Fibroblast of the aortic adventitia (primary cell): ENCODE measurements at regions not wholly inside any gene's neighbourhood (a gene's known extent, or its start where the extent isn't known, plus 50 kb on each side); places are given as distances from the start of the nearest gene placed in this dataset.
"Not testable (repeated sequence)": the region's sequence is repeated elsewhere in the genome, so short reads cannot be mapped to it uniquely, and the experiment has no call there.

Experiments
- DNase-seq: peaks from one replicate; pipeline ENCODE4 v3.0.0-alpha.2; 2010; ENCODE audit warnings: low read depth
- H3K4me3 ChIP-seq: 2 replicates; pipeline ENCODE4 v1.5.1; 2011; ENCODE audit warnings: low read depth, mild to moderate bottlenecking, control low read depth, low read length, moderate library complexity
- CTCF ChIP-seq: IDR thresholded peaks from 2 replicates; pipeline ENCODE4 v1.5.1; 2011; ENCODE audit warnings: mild to moderate bottlenecking, low read length, control low read depth, inconsistent platforms; ENCODE audit not compliant: insufficient read depth

DNA sequence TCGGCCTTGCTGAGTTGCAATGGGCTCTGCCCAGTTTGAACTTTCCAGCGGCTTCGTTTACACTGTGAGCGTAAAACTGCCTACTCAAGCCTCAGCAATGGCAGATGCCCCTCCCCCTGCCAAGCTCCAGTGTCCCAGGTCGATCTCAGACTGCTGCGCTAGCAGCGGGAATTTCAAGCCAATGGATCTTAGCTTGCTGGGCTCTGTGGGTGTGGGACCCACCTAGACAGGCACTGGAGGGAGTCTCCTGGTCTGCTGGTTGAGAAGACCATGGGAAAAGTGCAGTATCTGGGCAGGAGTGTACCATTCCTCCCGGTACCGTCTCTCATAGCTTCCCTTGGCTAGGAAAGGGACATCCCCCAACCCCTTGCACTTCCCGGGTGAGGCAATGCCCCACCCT, 88.2 kb downstream of the KLHL28 start:
- no peak overlapping the region for H3K4me3 ChIP-seq
- no peak for TF ChIP-seq CTCF
- DNase-seq = no peak

GRCh38 chr14:44866770-44867169, 95.0 kb downstream of the KLHL28 start:
- no peak overlapping the region for H3K4me3 ChIP-seq

DNA sequence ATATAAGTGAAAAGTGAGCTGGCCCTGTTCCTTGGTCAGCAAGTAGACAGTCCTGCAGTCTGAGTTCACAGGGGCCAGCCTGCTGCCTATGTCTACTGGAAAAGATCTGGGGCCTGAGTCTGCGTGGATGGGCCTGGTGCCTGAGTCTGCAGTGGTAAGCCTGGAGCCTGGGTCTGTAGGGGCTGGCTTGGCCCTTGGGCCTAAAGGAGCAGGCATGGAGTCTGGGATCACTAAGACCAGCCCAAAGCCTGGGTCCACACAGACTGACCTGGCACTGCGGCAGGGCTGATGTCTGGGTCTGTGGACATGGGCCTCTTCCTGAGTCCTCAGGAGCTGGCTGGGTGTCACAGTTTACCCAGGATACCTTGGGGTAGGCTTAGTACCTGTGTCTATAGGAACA, 95.4 kb downstream of the KLHL28 start:
- H3K4me3 ChIP-seq = no peak overlapping the region
- DNase-seq = no peak
- TF ChIP-seq CTCF = no peak

More at GRCh38 chr14:44866770-44867169, 95.0 kb downstream of the KLHL28 start:
- DNase-seq = no peak
- no peak for TF ChIP-seq CTCF

GRCh38 chr14:44863271-44863670, 98.5 kb downstream of the KLHL28 start:
- no peak overlapping the region for H3K4me3 ChIP-seq
- no peak for DNase-seq
- TF ChIP-seq CTCF = no peak

DNA sequence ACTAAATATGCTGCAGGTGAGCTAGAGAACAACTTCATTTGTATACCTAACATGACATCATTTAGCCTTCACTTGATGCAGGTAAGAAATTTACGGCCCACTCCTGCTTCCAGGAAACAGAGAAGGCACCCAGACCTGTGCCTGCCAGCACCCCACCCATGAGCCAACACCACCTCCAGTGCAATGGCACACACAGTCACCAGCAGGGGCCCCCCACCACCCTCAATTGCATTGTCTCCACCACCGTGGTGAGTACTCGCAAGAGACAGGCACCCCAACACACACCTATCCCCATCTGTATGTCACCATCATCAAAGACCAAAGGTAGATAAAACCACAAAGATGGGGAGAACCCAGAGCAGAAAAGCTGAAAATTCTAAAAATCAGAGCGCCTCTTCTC, 107.6 kb downstream of the KLHL28 start:
- no peak for DNase-seq
- no peak for TF ChIP-seq CTCF
- H3K4me3 ChIP-seq = no peak overlapping the region

DNA sequence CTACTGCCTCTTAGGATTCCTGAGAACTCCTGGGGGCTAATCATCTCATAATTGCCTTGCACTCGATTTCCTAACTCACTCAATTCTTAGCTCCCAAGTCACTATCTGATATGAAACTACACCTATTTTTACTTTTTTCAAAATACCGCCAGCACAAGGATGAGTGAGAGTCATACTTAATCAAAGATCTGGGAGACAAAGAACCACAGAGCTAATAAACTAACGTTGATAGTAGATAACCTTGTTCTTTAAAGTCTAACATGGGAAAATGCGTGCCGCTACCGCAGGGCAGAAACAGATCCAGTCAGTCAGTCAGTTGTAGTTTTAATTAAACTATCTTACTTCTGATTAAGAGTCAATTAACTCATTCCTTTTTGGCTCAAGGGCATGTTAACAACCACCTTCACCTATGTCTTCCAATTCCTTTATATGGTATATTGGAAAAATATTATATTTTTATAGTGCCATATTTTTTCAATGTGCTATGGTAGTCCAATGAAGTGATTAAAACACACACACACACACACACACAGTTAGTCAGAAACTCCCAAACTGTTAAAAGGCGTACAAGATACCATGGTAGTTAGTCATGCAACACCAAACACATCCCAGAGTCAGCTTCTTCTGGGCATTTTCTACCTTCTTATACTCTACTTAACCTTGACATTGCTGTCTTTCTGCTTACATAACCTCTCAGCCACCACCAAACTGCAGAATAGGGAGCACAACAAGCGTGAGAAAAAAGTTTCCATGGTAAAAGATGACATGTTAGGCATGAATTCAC, 114.0 kb downstream of the KLHL28 start:
- peak; percentile 23 for DNase-seq
- no peak overlapping the region for H3K4me3 ChIP-seq
- no peak for TF ChIP-seq CTCF

GRCh38 chr14:44846232-44846824, 115.4 kb downstream of the KLHL28 start:
- DNase-seq = peak; percentile 73
- peak; percentile 90 for TF ChIP-seq CTCF
- no peak overlapping the region for H3K4me3 ChIP-seq

DNA sequence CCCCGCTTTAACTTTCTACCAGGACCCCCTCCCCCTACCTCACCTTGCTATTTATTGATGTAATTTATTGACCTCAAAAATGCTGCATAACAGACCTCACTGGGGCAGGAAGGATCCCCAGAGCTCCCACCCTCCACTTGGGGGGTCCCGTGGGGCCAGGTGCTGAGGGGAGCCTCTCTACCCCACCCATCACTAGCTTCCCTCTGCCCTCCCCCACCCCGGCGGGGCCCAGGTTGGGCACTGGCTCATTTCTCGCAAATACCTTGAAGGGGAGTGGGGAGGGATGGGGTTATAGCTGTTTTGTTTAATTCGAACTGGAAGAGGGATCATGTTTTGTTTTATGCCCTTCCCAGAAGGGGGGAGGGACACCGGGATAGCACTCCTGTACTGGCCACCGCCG, 125.8 kb downstream of the KLHL28 start:
- not testable (repeated sequence) for H3K4me3 ChIP-seq, DNase-seq
